22Rv1 (cell line): ENCODE measurements at regions not wholly inside any gene's neighbourhood (a gene's known extent, or its start where the extent isn't known, plus 50 kb on each side); places are given as distances from the start of the nearest gene placed in this dataset.

Experiments used
- ZFX ChIP-seq: fragments of 450-650 bp; IDR thresholded peaks from 2 replicates; pipeline ENCODE4 v1.6.1; 2017; ENCODE audit warnings: antibody characterized with exemption, borderline replicate concordance
- TF ChIP-seq, protein P1 (sequence below): fragments of 450-650 bp; IDR thresholded peaks from 2 replicates; pipeline ENCODE4 v1.5.1; 2017; ENCODE audit warnings: mild to moderate bottlenecking

DNA sequence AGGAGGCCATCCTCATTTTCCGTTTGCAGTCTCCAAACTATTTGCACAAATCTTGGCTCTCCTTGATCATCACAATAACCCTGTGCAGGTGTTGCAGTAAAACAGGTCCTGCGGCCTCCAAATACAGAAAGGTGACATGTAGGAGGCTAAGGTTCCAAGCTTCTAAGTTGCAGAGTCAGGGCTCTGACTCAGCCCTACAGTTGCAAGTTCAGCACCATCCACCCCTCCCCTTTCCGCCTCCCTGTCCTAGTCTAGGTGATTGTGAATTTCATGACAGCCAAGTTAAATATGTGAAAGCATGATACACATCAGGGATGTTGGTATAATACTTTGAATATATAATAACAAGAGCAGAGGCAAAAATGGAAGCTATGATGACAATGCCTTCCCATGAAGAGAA lies 317.3 kb upstream of the CDH4 start:
- TF ChIP-seq, protein P1, sequence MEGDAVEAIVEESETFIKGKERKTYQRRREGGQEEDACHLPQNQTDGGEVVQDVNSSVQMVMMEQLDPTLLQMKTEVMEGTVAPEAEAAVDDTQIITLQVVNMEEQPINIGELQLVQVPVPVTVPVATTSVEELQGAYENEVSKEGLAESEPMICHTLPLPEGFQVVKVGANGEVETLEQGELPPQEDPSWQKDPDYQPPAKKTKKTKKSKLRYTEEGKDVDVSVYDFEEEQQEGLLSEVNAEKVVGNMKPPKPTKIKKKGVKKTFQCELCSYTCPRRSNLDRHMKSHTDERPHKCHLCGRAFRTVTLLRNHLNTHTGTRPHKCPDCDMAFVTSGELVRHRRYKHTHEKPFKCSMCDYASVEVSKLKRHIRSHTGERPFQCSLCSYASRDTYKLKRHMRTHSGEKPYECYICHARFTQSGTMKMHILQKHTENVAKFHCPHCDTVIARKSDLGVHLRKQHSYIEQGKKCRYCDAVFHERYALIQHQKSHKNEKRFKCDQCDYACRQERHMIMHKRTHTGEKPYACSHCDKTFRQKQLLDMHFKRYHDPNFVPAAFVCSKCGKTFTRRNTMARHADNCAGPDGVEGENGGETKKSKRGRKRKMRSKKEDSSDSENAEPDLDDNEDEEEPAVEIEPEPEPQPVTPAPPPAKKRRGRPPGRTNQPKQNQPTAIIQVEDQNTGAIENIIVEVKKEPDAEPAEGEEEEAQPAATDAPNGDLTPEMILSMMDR: no peak
- TF ChIP-seq ZFX: no peak
